Smooth muscle cell (in vitro differentiated cells): ENCODE measurements at regions not wholly inside any gene's neighbourhood (a gene's known extent, or its start where the extent isn't known, plus 50 kb on each side); places are given as distances from the start of the nearest gene placed in this dataset.

Experiments
- DNase-seq: peaks from one replicate; lab custom pipeline; 2025; ENCODE audit not compliant: unreplicated experiment; lab: John Stamatoyannopoulos, UW
- H2AFZ ChIP-seq: fragments of 200-600 bp; sonication (generic); 2 replicates; pipeline ENCODE4 v1.6.0; 2016; ENCODE audit warnings: antibody characterized with exemption, low read depth, mild to moderate bottlenecking
- H3F3A ChIP-seq: fragments of 200-600 bp; sonication (generic); 2 replicates; pipeline ENCODE4 v1.6.0; 2017; ENCODE audit warnings: antibody characterized with exemption, low read depth
- H3K27ac ChIP-seq: fragments of 200-600 bp; sonication (generic); 2 replicates; pipeline ENCODE4 v1.5.1; 2016; ENCODE audit warnings: low read depth, mild to moderate bottlenecking
- H3K27me3 ChIP-seq: fragments of 200-600 bp; sonication (generic); 2 replicates; pipeline ENCODE4 v1.6.1; 2016; ENCODE audit warnings: low read depth, mild to moderate bottlenecking
- H3K36me3 ChIP-seq: fragments of 200-600 bp; sonication (generic); 2 replicates; pipeline ENCODE4 v1.5.1; 2016; ENCODE audit warnings: low read depth
- H3K4me1 ChIP-seq: fragments of 200-600 bp; sonication (generic); 2 replicates; pipeline ENCODE4 v1.5.1; 2016; ENCODE audit warnings: low read depth
- H3K4me2 ChIP-seq: fragments of 200-600 bp; sonication (generic); 2 replicates; pipeline ENCODE4 v1.6.0; 2016; ENCODE audit warnings: mild to moderate bottlenecking
- H3K4me3 ChIP-seq: fragments of 200-600 bp; sonication (generic); 2 replicates; pipeline ENCODE4 v1.5.1; 2016; ENCODE audit warnings: mild to moderate bottlenecking
- H3K79me2 ChIP-seq: fragments of 200-600 bp; sonication (generic); 2 replicates; pipeline ENCODE4 v1.6.0; 2016; ENCODE audit warnings: low read depth, mild to moderate bottlenecking
- H3K9ac ChIP-seq: fragments of 200-600 bp; sonication (generic); 2 replicates; pipeline ENCODE4 v1.6.0; 2016; ENCODE audit warnings: low read depth
- H3K9me3 ChIP-seq: fragments of 200-600 bp; sonication (generic); replicated peaks from 2 replicates; pipeline ENCODE4 v1.5.1; 2016; ENCODE audit warnings: low read depth
- H4K20me1 ChIP-seq: fragments of 200-600 bp; sonication (generic); 2 replicates; pipeline ENCODE4 v1.6.0; 2016; ENCODE audit warnings: low read depth
- CTCF ChIP-seq: fragments of 200-600 bp; sonication (generic); IDR thresholded peaks from 2 replicates; pipeline ENCODE4 v1.5.1; 2017; ENCODE audit warnings: borderline replicate concordance, mild to moderate bottlenecking, antibody characterized with exemption; ENCODE audit not compliant: insufficient read depth, poor library complexity, severe bottlenecking
- WGBS: methylation state at CpG from one replicate; pipeline ENCODE4 v1.1.7; 2016; ENCODE audit warnings: low lambda C conversion rate; 5-methylcytosine and 5-hydroxymethylcytosine counted together

GRCh38 chr6:11356404-11357155 lies 124.1 kb upstream of the NEDD9 start:
- H3K9ac ChIP-seq = no peak overlapping the region
- H3K4me1 ChIP-seq = no peaks in the 10 kb centered on the region
- H3K4me3 ChIP-seq = no peak overlapping the region
- peaks cover 11% of the 10 kb centered on the region for H3F3A ChIP-seq
- DNase-seq = no peak
- H3K4me2 ChIP-seq = no peak overlapping the region
- 92% methylated on average over 11 of the region's 11 CpGs for WGBS
- no peaks in the 10 kb centered on the region for H4K20me1 ChIP-seq
- no peaks in the 10 kb centered on the region for H3K79me2 ChIP-seq
- no peak for TF ChIP-seq CTCF
- H2AFZ ChIP-seq = no peak overlapping the region
- H3K36me3 ChIP-seq = no peaks in the 10 kb centered on the region
- no peaks in the 10 kb centered on the region for H3K9me3 ChIP-seq
- no peak overlapping the region for H3K27ac ChIP-seq
- no peaks in the 10 kb centered on the region for H3K27me3 ChIP-seq

GRCh38 chr6:11353921-11354389 lies 121.5 kb upstream of the NEDD9 start:
- Histone ChIP-seq H2AFZ (peak overlapping the region; percentile 50), H3K4me2 (peak overlapping the region; percentile 61), H3F3A (peaks cover 6% of the 10 kb centered on the region), H4K20me1 (no peaks in the 10 kb centered on the region), H3K4me1 (no peaks in the 10 kb centered on the region), H3K79me2 (no peaks in the 10 kb centered on the region), H3K4me3 (no peak overlapping the region), H3K27me3 (no peaks in the 10 kb centered on the region), H3K27ac (peak overlapping the region; percentile 92), H3K36me3 (no peaks in the 10 kb centered on the region), H3K9me3 (no peaks in the 10 kb centered on the region), H3K9ac (peak overlapping the region; percentile 68)
- no peak for DNase-seq
- no peak for TF ChIP-seq CTCF
- WGBS = 36% methylated on average over 6 of the region's 6 CpGs

- no peak for DNase-seq
Measured at GRCh38 chr6:11350294-11350693, 117.8 kb upstream of the NEDD9 start.

More at GRCh38 chr6:11350294-11350693, 117.8 kb upstream of the NEDD9 start:
- Histone ChIP-seq H3K27me3 (no peaks in the 10 kb centered on the region), H3F3A (peaks cover 6% of the 10 kb centered on the region), H3K27ac (no peak overlapping the region), H3K4me3 (no peak overlapping the region), H3K9me3 (no peaks in the 10 kb centered on the region), H2AFZ (no peak overlapping the region), H3K36me3 (no peaks in the 10 kb centered on the region), H4K20me1 (no peaks in the 10 kb centered on the region), H3K4me1 (no peaks in the 10 kb centered on the region), H3K9ac (no peak overlapping the region), H3K79me2 (no peaks in the 10 kb centered on the region), H3K4me2 (no peak overlapping the region)
- TF ChIP-seq CTCF = no peak
- WGBS = 92% methylated on average over 4 of the region's 4 CpGs
